PC-9 (cell line): ENCODE measurements at regions not wholly inside any gene's neighbourhood (a gene's known extent, or its start where the extent isn't known, plus 50 kb on each side); places are given as distances from the start of the nearest gene placed in this dataset.

Experiments used
- CTCF ChIP-seq: fragments of 200-600 bp; sonication (generic); conservative IDR thresholded peaks from 2 replicates; pipeline ENCODE4 v1.6.1; 2017; ENCODE audit warnings: mixed run types, antibody characterized with exemption, mild to moderate bottlenecking, moderate library complexity
- EZH2 ChIP-seq: fragments of 200-600 bp; sonication (generic); IDR thresholded peaks from 2 replicates; pipeline ENCODE4 v1.8.0; 2017; ENCODE audit warnings: antibody characterized with exemption, low read depth

- TF ChIP-seq CTCF: no peak
- no peak for TF ChIP-seq EZH2
These were observed 55.4 kb upstream of the RASSF6 start for GRCh38 chr4:73675623-73676022.
